PC-9 (cell line): ENCODE measurements at regions not wholly inside any gene's neighbourhood (a gene's known extent, or its start where the extent isn't known, plus 50 kb on each side); places are given as distances from the start of the nearest gene placed in this dataset.

Experiments used
- BruUV-seq: library from RNA; stranded (reverse); fragments of 400-500 nt; replicated peaks from 2 replicates; lab custom pipeline; 2021; lab: Mats Ljungman, UMichigan
- CTCF ChIA-PET: fragments of 300-600 bp; sonication (Branson Sonifier 250); formaldehyde crosslinking; loops from one replicate; lab custom pipeline; 2022; ENCODE audit warnings: antibody characterized with exemption; lab: Charles Lee
- POLR2A ChIA-PET: fragments of 300-600 bp; sonication (Branson Sonifier 250); formaldehyde crosslinking; loops from one replicate; lab custom pipeline; 2022; ENCODE audit warnings: antibody characterized with exemption; ENCODE audit not compliant: unreplicated experiment; lab: Charles Lee
- DNase-seq, 2 experiments: peaks; one replicate each; pipeline versions ENCODE4 v3.0.0 to v3.0.0-alpha.2; 2015 to 2022; ENCODE audit warnings: mixed read lengths in 1 of 2
- H2AFZ ChIP-seq: fragments of 200-600 bp; sonication (generic); 2 replicates; pipeline ENCODE4 v1.8.1; 2017; ENCODE audit warnings: antibody characterized with exemption
- H3F3A ChIP-seq: fragments of 200-600 bp; sonication (generic); 2 replicates; pipeline ENCODE4 v1.8.1; 2017; ENCODE audit warnings: antibody characterized with exemption, mild to moderate bottlenecking, low read depth; ENCODE audit not compliant: insufficient read depth
- H3K27ac ChIP-seq: fragments of 200-600 bp; sonication (generic); 2 replicates; pipeline ENCODE4 v1.6.1; 2016; ENCODE audit warnings: mixed run types
- H3K27me3 ChIP-seq: fragments of 200-600 bp; sonication (generic); 2 replicates; pipeline ENCODE4 v1.6.1; 2016; ENCODE audit warnings: low read depth, mixed run types; ENCODE audit not compliant: insufficient read depth
- H3K36me3 ChIP-seq: fragments of 200-600 bp; sonication (generic); 2 replicates; pipeline ENCODE4 v1.6.1; 2016; ENCODE audit warnings: low read depth, mixed run types
- H3K4me1 ChIP-seq: fragments of 200-600 bp; sonication (generic); replicated peaks from 2 replicates; pipeline ENCODE4 v1.6.1; 2016; ENCODE audit warnings: mixed run types; ENCODE audit not compliant: insufficient read depth
- H3K4me2 ChIP-seq: fragments of 200-600 bp; sonication (generic); 2 replicates; pipeline ENCODE4 v1.6.1; 2017; ENCODE audit warnings: mixed run types
- H3K4me3 ChIP-seq: fragments of 200-600 bp; sonication (generic); 2 replicates; pipeline ENCODE4 v1.6.1; 2016; ENCODE audit warnings: mixed run types
- H3K79me2 ChIP-seq: fragments of 200-600 bp; sonication (generic); 2 replicates; pipeline ENCODE4 v1.6.1; 2017; ENCODE audit warnings: low read depth, mixed run types
- H3K9me2 ChIP-seq: fragments of 200-600 bp; sonication (generic); 2 replicates; pipeline ENCODE4 v1.8.1; 2017; ENCODE audit warnings: mild to moderate bottlenecking; ENCODE audit not compliant: insufficient read depth
- H3K9me3 ChIP-seq: fragments of 200-600 bp; sonication (generic); 2 replicates; pipeline ENCODE4 v1.8.1; 2016; ENCODE audit warnings: low read depth; ENCODE audit not compliant: insufficient read depth
- H4K20me1 ChIP-seq: fragments of 200-600 bp; sonication (generic); 2 replicates; pipeline ENCODE4 v1.8.1; 2017; ENCODE audit not compliant: insufficient read depth
- EZH2 ChIP-seq: fragments of 200-600 bp; sonication (generic); IDR thresholded peaks from 2 replicates; pipeline ENCODE4 v1.8.0; 2017; ENCODE audit warnings: antibody characterized with exemption, low read depth
- intact Hi-C: fragments of 100-400 bp; cut with micrococcal nuclease; formaldehyde crosslinking; loops from one replicate; pipeline ENCODE4 v1.10.0; 2022; ENCODE audit not compliant: unreplicated experiment
- TF ChIP-seq, protein P1 (sequence below): fragments of 200-600 bp; sonication (generic); conservative IDR thresholded peaks from 2 replicates; pipeline ENCODE4 v1.6.1; 2017; ENCODE audit warnings: mixed run types, antibody characterized with exemption, mild to moderate bottlenecking, moderate library complexity

DNA sequence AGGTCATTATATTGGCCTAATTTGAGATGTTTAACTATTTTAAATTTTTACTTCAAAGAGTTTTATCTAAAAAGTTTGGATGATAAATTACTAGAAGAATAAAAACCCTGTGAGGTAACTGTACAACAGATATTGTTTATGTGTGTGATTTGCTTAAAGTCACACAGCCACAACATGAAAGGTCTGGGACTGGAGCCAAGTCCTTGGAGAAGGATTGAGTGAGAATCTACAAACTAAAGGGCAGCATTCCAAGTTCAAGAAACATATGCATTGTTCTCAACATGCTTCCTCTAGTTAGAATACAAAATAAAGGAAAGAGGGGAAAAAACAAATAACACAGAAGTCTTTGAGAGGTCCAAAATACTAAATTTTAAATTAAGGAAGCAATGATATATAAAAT, 131.5 kb upstream of the MON1B start:
- Histone ChIP-seq H3K27ac (no peak overlapping the region), H3K9me3 (no peaks in the 10 kb centered on the region), H3K36me3 (no peaks in the 10 kb centered on the region), H3K9me2 (no peaks in the 10 kb centered on the region), H3K4me1 (no peaks in the 10 kb centered on the region), H3K27me3 (no peaks in the 10 kb centered on the region), H3K4me3 (no peak overlapping the region), H3F3A (no peaks in the 10 kb centered on the region), H2AFZ (no peak overlapping the region), H3K4me2 (no peak overlapping the region), H4K20me1 (no peaks in the 10 kb centered on the region), H3K79me2 (no peaks in the 10 kb centered on the region)
- DNase-seq = no peak
- ChIA-PET POLR2A (no interaction called here), CTCF (no interaction called here)
- TF ChIP-seq, protein P1, sequence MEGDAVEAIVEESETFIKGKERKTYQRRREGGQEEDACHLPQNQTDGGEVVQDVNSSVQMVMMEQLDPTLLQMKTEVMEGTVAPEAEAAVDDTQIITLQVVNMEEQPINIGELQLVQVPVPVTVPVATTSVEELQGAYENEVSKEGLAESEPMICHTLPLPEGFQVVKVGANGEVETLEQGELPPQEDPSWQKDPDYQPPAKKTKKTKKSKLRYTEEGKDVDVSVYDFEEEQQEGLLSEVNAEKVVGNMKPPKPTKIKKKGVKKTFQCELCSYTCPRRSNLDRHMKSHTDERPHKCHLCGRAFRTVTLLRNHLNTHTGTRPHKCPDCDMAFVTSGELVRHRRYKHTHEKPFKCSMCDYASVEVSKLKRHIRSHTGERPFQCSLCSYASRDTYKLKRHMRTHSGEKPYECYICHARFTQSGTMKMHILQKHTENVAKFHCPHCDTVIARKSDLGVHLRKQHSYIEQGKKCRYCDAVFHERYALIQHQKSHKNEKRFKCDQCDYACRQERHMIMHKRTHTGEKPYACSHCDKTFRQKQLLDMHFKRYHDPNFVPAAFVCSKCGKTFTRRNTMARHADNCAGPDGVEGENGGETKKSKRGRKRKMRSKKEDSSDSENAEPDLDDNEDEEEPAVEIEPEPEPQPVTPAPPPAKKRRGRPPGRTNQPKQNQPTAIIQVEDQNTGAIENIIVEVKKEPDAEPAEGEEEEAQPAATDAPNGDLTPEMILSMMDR = no peak
- no peak for TF ChIP-seq EZH2
- intact Hi-C loops = no loop called here
- BruUV-seq = no TSS peak

DNA sequence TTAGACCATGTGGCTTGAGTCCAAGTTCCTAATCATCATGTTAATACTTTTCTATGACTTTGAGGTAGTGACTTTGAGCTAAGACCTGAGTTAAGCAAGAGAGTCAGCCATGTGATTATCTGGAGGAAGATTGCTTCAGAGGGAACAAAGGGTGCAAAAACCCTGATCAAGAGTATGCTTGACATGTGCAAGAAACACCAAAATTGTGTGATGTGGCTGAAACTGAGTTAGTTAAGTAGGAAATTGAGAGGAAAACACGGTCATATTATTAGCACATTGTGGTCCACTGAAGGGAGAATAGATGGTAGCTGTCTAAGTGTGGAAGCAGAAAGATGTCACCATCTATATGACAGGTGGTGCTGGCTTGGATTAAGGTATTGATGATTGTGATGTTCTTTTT, 130.4 kb upstream of the MON1B start:
- TF ChIP-seq, protein P1 = no peak
- TF ChIP-seq EZH2 = no peak
- Histone ChIP-seq H3K9me2 (no peaks in the 10 kb centered on the region), H3K4me2 (no peak overlapping the region), H3F3A (no peaks in the 10 kb centered on the region), H3K36me3 (no peaks in the 10 kb centered on the region), H3K4me1 (no peaks in the 10 kb centered on the region), H4K20me1 (no peaks in the 10 kb centered on the region), H3K27me3 (no peaks in the 10 kb centered on the region), H3K27ac (no peak overlapping the region), H3K4me3 (no peak overlapping the region), H2AFZ (no peak overlapping the region), H3K9me3 (no peaks in the 10 kb centered on the region), H3K79me2 (no peaks in the 10 kb centered on the region)
- no peak for DNase-seq
- CTCF ChIA-PET = no interaction called here
- POLR2A ChIA-PET = no interaction called here
- no TSS peak for BruUV-seq
- intact Hi-C loops = no loop called here

DNA sequence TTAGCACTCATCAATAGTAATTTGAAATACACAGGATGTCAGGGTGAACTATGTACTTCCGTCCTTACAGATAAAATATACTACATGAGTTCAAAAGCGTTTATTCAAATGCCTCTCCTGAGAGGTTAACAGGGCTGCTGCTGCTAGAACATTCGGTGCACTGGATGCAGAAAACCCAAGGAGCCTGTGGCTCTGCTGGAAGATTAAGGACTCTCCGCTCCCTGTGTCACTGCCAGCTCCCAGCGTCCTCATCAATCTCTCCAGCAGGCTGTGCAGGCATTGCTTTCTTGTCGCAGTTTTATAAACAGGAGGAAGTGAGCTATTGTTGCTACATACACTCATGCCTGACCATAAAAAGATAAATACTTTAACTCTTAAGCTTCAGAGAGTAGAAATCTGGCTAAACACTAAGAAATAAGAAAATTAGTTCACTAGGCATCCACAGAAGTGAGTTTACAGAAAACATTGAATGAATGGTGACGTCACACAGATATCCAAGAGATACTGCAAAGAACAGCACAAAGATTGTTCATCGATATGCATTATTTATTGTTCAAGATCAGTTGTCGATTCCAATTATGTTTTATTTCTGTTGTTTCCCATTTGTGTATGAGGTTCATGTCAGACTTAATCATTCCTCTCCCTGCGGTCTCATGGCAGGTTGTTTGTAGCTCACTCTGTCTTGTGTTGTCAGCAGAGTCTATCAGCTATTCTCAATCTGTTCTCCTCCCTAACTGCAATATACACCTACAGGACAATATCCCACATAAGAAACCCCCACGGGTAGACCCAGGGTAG, 127.9 kb upstream of the MON1B start:
- Histone ChIP-seq H4K20me1 (no peaks in the 10 kb centered on the region), H3K36me3 (no peaks in the 10 kb centered on the region), H3K4me3 (no peak overlapping the region), H3F3A (no peaks in the 10 kb centered on the region), H3K9me2 (no peaks in the 10 kb centered on the region), H3K4me1 (no peaks in the 10 kb centered on the region), H3K4me2 (no peak overlapping the region), H3K27me3 (no peaks in the 10 kb centered on the region; the same call in 1 of the 2 replicates), H3K79me2 (no peaks in the 10 kb centered on the region), H2AFZ (no peak overlapping the region), H3K27ac (no peak overlapping the region), H3K9me3 (no peaks in the 10 kb centered on the region)
- CTCF ChIA-PET = no interaction called here
- no peak for DNase-seq
- no TSS peak for BruUV-seq
- POLR2A ChIA-PET = no interaction called here
- TF ChIP-seq EZH2 = no peak
- TF ChIP-seq, protein P1 = no peak
- intact Hi-C loops = no loop called here
